ENCODE measurements at regions not wholly inside any gene's neighbourhood (a gene's known extent, or its start where the extent isn't known, plus 50 kb on each side); places are given as distances from the start of the nearest gene placed in this dataset.
"Not testable (repeated sequence)": the region's sequence is repeated elsewhere in the genome, so short reads cannot be mapped to it uniquely, and the experiment has no call there.

DNA sequence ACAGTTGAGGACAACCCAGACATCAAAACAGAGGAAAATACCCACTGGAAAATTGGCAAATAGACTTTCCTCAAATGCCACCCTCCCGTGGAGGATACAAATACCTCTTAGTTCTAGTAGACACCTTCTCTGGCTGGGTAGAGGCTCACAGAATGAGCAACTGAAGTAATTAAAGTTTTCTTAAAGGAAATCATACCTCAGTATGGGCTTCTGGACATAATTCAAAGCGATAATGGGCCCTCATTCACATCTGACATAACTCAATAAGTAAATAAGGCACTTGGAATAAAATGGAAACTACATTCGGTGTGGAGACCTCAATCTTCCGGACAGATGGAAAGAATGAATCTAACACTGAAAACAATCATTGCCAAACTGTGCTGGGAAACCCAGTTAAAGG is 115.2 kb upstream of the PLCL2 start:
- no peaks in the 10 kb centered on the region for H3K27me3 ChIP-seq
- H3K27ac ChIP-seq: no peak overlapping the region
- no peak for DNase-seq
- H3K36me3 ChIP-seq: no peaks in the 10 kb centered on the region
- no peaks in the 10 kb centered on the region for H3K9me3 ChIP-seq
- WGBS, 2 donors (ENCODE audit: low coverage in 1 of 2): 79 to 87% methylated on average over 2 to 4 of the region's 4 CpGs
- no peak for TF ChIP-seq POLR2A (IDR thresholded peaks at IDR 0.05)
- TF ChIP-seq, protein P1, sequence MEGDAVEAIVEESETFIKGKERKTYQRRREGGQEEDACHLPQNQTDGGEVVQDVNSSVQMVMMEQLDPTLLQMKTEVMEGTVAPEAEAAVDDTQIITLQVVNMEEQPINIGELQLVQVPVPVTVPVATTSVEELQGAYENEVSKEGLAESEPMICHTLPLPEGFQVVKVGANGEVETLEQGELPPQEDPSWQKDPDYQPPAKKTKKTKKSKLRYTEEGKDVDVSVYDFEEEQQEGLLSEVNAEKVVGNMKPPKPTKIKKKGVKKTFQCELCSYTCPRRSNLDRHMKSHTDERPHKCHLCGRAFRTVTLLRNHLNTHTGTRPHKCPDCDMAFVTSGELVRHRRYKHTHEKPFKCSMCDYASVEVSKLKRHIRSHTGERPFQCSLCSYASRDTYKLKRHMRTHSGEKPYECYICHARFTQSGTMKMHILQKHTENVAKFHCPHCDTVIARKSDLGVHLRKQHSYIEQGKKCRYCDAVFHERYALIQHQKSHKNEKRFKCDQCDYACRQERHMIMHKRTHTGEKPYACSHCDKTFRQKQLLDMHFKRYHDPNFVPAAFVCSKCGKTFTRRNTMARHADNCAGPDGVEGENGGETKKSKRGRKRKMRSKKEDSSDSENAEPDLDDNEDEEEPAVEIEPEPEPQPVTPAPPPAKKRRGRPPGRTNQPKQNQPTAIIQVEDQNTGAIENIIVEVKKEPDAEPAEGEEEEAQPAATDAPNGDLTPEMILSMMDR (IDR thresholded peaks at IDR 0.05): no peak
- TF ChIP-seq EP300 (IDR thresholded peaks at IDR 0.05; ENCODE audit: low read depth): no peak
- no peak for TF ChIP-seq POLR2AphosphoS5 (IDR thresholded peaks at IDR 0.05)
- no peaks in the 10 kb centered on the region for H3K4me1 ChIP-seq
- in situ Hi-C loops (cut with MboI; ENCODE audit: low pct_ligation_motif_present in 1 of 4, low pct_unique_long_range_greater_than_20kb in 1 of 4, low sequenced_read_pairs in 3 of 4) (no loop called here), intact Hi-C loops (cut with DNase I; ENCODE audit: low total_unique reads) (no loop called here)
- H3K4me3 ChIP-seq: no peak overlapping the region

- no peaks in the 10 kb centered on the region for H3K9me3 ChIP-seq
- no peaks in the 10 kb centered on the region for H3K36me3 ChIP-seq
- no peaks in the 10 kb centered on the region for H3K27me3 ChIP-seq
- intact Hi-C loops (cut with DNase I; ENCODE audit: low total_unique reads) (no loop called here), in situ Hi-C loops (cut with MboI; ENCODE audit: low pct_ligation_motif_present in 1 of 4, low pct_unique_long_range_greater_than_20kb in 1 of 4, low sequenced_read_pairs in 3 of 4) (no loop called here)
- no peak for DNase-seq
- no peak overlapping the region for H3K4me3 ChIP-seq
- H3K27ac ChIP-seq: no peak overlapping the region
- WGBS, 2 donors (ENCODE audit: low coverage in 1 of 2): 63 to 74% methylated on average over 4 to 5 of the region's 5 CpGs
- no peaks in the 10 kb centered on the region for H3K4me1 ChIP-seq
- TF ChIP-seq EP300 (IDR thresholded peaks at IDR 0.05; ENCODE audit: low read depth): no peak
- TF ChIP-seq, protein P1 (IDR thresholded peaks at IDR 0.05): no peak
- TF ChIP-seq POLR2AphosphoS5 (IDR thresholded peaks at IDR 0.05): no peak
Measured at GRCh38 chr3:16770021-16770420, 114.7 kb upstream of the PLCL2 start.

DNA sequence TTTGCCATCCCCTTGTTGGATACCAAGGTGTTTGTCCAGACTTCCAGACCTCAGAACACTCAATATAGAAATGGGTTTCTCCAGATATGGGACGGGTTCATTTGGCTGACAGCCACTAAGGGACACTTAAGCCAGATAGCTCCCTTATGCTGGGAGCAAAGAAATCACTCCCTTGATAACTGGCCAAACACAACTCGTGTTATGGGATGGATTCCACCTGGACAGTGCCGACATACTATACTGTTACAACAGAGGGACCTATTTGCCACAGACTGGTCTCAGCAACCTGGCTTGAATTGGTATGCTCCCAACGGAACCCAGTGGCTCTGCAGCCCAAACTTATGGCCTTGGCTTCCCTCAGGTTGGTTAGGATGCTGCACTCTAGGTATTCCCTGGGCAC is 114.0 kb upstream of the PLCL2 start:
- intact Hi-C loops (cut with DNase I; ENCODE audit: low total_unique reads): no loop called here
- in situ Hi-C loops (cut with MboI; ENCODE audit: low pct_ligation_motif_present in 1 of 4, low pct_unique_long_range_greater_than_20kb in 1 of 4, low sequenced_read_pairs in 3 of 4): no loop called here
- 78% methylated on average over 4 of the region's 4 CpGs; no CpG with 5 or more reads in 1 of the 2 donors for WGBS, 2 donors (ENCODE audit: low coverage in 1 of 2)

DNA sequence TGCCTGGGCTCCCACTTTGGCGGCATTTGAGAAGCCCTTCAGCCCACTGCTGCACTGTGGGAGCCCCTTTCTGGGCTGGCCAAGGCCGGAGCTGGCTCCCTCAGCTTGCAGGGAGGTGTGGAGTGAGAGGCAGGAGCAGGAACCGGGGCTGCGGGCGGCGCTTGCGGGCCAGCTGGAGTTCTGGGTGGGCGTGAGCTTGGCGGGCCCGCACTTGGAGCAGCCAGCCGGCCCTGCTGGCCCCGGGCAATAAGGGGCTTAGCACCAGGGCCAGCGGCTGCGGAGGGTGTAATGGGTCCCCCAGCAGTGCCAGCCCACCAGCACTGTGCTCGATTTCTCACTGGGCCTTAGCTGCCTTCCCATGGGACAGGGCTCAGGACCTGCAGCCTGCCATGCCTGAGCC is 111.2 kb upstream of the PLCL2 start:
- H3K36me3 ChIP-seq; H3K27ac ChIP-seq; DNase-seq; H3K4me3 ChIP-seq; in situ Hi-C loops (cut with MboI; ENCODE audit: low pct_ligation_motif_present in 1 of 4, low pct_unique_long_range_greater_than_20kb in 1 of 4, low sequenced_read_pairs in 3 of 4); H3K4me1 ChIP-seq; intact Hi-C loops (cut with DNase I; ENCODE audit: low total_unique reads); H3K9me3 ChIP-seq; H3K27me3 ChIP-seq: not testable (repeated sequence)
- 84% methylated on average over 15 of the region's 15 CpGs; no CpG with 5 or more reads in 1 of the 2 donors for WGBS, 2 donors (ENCODE audit: low coverage in 1 of 2)

More for the DNA sequence above, 114.0 kb upstream of the PLCL2 start:
- Histone ChIP-seq H3K36me3 (no peaks in the 10 kb centered on the region), H3K27me3 (no peaks in the 10 kb centered on the region), H3K27ac (no peak overlapping the region), H3K4me3 (no peak overlapping the region), H3K4me1 (no peaks in the 10 kb centered on the region), H3K9me3 (no peaks in the 10 kb centered on the region)
- no peak for DNase-seq
- TF ChIP-seq EP300 (IDR thresholded peaks at IDR 0.05; ENCODE audit: low read depth) (no peak), POLR2AphosphoS5 (IDR thresholded peaks at IDR 0.05) (no peak)
- TF ChIP-seq, protein P1 (IDR thresholded peaks at IDR 0.05): no peak

- H3K27ac ChIP-seq; H3K4me1 ChIP-seq; H3K27me3 ChIP-seq; intact Hi-C loops (cut with DNase I; ENCODE audit: low total_unique reads); H3K36me3 ChIP-seq; H3K4me3 ChIP-seq; in situ Hi-C loops (cut with MboI; ENCODE audit: low pct_ligation_motif_present in 1 of 4, low pct_unique_long_range_greater_than_20kb in 1 of 4, low sequenced_read_pairs in 3 of 4); H3K9me3 ChIP-seq; DNase-seq: not testable (repeated sequence)
- 82% methylated on average over 11 of the region's 11 CpGs; no CpG with 5 or more reads in 1 of the 2 donors for WGBS, 2 donors (ENCODE audit: low coverage in 1 of 2)
Measured at GRCh38 chr3:16774536-16774935, 110.2 kb upstream of the PLCL2 start.

All from transverse colon (tissue), 4 donors.